HCT116 (cell line): ENCODE measurements at regions not wholly inside any gene's neighbourhood (a gene's known extent, or its start where the extent isn't known, plus 50 kb on each side); places are given as distances from the start of the nearest gene placed in this dataset.

Experiments used
- ATAC-seq: fragments of 200-7000 bp; cut with Tn5 transposase; 2 replicates; pipeline ENCODE4 v1.9.1; 2020; ENCODE audit warnings: mild to moderate bottlenecking, moderate library complexity
- BruUV-seq: library from RNA; stranded (reverse); fragments of 400-500 nt; replicated peaks from 2 replicates; lab custom pipeline; 2021; lab: Mats Ljungman, UMichigan
- CTCF ChIA-PET: fragments of 300-600 bp; sonication (Branson Sonifier 250); formaldehyde crosslinking; loops from one replicate; lab custom pipeline; 2021; ENCODE audit warnings: antibody characterized with exemption; lab: Charles Lee
- POLR2A ChIA-PET: fragments of 300-600, 350-600 bp; sonication (Branson Sonifier 250); formaldehyde crosslinking; loops from one replicate; lab custom pipeline; 2021; ENCODE audit warnings: antibody characterized with exemption; lab: Charles Lee
- RAD21 ChIA-PET, 2 experiments: fragments of 300-600 bp; sonication (Branson Sonifier 250); formaldehyde crosslinking; loops; one replicate each; lab custom pipeline; 2023; ENCODE audit warnings: low total read pairs in 2 of 2; ENCODE audit not compliant: uncharacterized antibody in 2 of 2, unreplicated experiment in 2 of 2, low non-redundant PET in 1 of 2; lab: Charles Lee
- DNase-seq: peaks from one replicate; pipeline ENCODE4 v3.0.0-alpha.2; 2010; ENCODE audit warnings: low read depth, low spot score
- H2AFZ ChIP-seq: fragments of 200-600 bp; shearing (Covaris generic), sonication (generic); 2 replicates; pipeline ENCODE4 v1.6.1; 2017; ENCODE audit warnings: low read depth, mixed run types, mixed read lengths, antibody characterized with exemption, low read length; ENCODE audit not compliant: poor library complexity, severe bottlenecking
- H3K27ac ChIP-seq: 2 replicates; pipeline ENCODE4 v1.5.1; 2012; ENCODE audit warnings: low read depth, low read length
- H3K27me3 ChIP-seq: fragments of 200-600 bp; sonication (generic); 2 replicates; pipeline ENCODE4 v1.6.1; 2016; ENCODE audit warnings: mixed run types, low read length, mixed read lengths; ENCODE audit not compliant: insufficient read depth
- H3K36me3 ChIP-seq, 2 experiments: fragments of 200-500 bp in 1 of 2; fragments of 200-600 bp in 1 of 2; sonication (Bioruptor generic) in 1 of 2; sonication (generic) in 1 of 2; 2 replicates each; pipeline versions ENCODE4 v1.5.1 to v1.6.1; 2014 to 2016; ENCODE audit warnings: low read length in 2 of 2, inconsistent platforms in 1 of 2, mixed read lengths in 1 of 2, mixed run types in 1 of 2; ENCODE audit not compliant: insufficient read depth in 2 of 2, control insufficient read depth in 1 of 2
- H3K4me1 ChIP-seq, 2 experiments: fragments of 200-600 bp in 1 of 2; sonication (generic) in 1 of 2; 2 replicates each; pipeline versions ENCODE4 v1.5.1 to v1.6.1; 2012 to 2017; ENCODE audit warnings: low read length in 2 of 2, inconsistent platforms in 1 of 2, mild to moderate bottlenecking in 1 of 2, mixed read lengths in 1 of 2, mixed run types in 1 of 2, moderate library complexity in 1 of 2; ENCODE audit not compliant: insufficient read depth in 2 of 2, control insufficient read depth in 1 of 2
- H3K4me2 ChIP-seq: fragments of 200-600 bp; sonication (generic); 2 replicates; pipeline ENCODE4 v1.6.1; 2017; ENCODE audit warnings: mixed run types, low read length, mixed read lengths
- H3K4me3 ChIP-seq, 2 experiments: fragments of 200-600 bp in 1 of 2; sonication (generic) in 1 of 2; replicated peaks in 1 of 2; 2 replicates each; pipeline ENCODE4 v1.5.1; 2011 to 2016; ENCODE audit warnings: low read length in 2 of 2, control low read depth in 1 of 2, low read depth in 1 of 2, mild to moderate bottlenecking in 1 of 2, mixed read lengths in 1 of 2, mixed run types in 1 of 2
- H3K79me2 ChIP-seq: fragments of 200-600 bp; sonication (generic); 2 replicates; pipeline ENCODE4 v1.6.1; 2017; ENCODE audit warnings: mild to moderate bottlenecking, mixed run types, low read length, moderate library complexity, mixed read lengths; ENCODE audit not compliant: insufficient read depth
- H3K9ac ChIP-seq: fragments of 200-600 bp; sonication (generic); 2 replicates; pipeline ENCODE4 v1.6.1; 2016; ENCODE audit warnings: low read length, mixed read lengths
- H3K9me2 ChIP-seq: fragments of 200-600 bp; sonication (generic), shearing (Covaris generic); 2 replicates; pipeline ENCODE4 v1.6.1; 2017; ENCODE audit warnings: mixed run types, mild to moderate bottlenecking, moderate library complexity; ENCODE audit not compliant: insufficient read depth
- H3K9me3 ChIP-seq, 2 experiments: fragments of 200-500 bp in 1 of 2; fragments of 200-600 bp in 1 of 2; sonication (Bioruptor generic) in 1 of 2; sonication (generic) in 1 of 2; 2 replicates each; pipeline ENCODE4 v1.6.1; 2014 to 2017; ENCODE audit warnings: low read length in 2 of 2, mixed read lengths in 2 of 2, inconsistent platforms in 1 of 2, low read depth in 1 of 2, mild to moderate bottlenecking in 1 of 2, mixed run types in 1 of 2, moderate library complexity in 1 of 2; ENCODE audit not compliant: control insufficient read depth in 1 of 2, insufficient read depth in 1 of 2
- H4K20me1 ChIP-seq: fragments of 200-600 bp; sonication (generic), shearing (Covaris generic); 2 replicates; pipeline ENCODE4 v1.6.1; 2017; ENCODE audit warnings: mixed run types, mild to moderate bottlenecking, moderate library complexity; ENCODE audit not compliant: insufficient read depth
- EGR1 ChIP-seq: IDR thresholded peaks from 2 replicates; pipeline ENCODE4 v1.6.1; 2012; ENCODE audit warnings: low read depth
- ELF1 ChIP-seq: IDR thresholded peaks from 2 replicates; pipeline ENCODE4 v1.6.1; 2012; ENCODE audit warnings: low read depth, borderline replicate concordance
- EZH2 ChIP-seq: fragments of 200-600 bp; sonication (generic); IDR thresholded peaks from 2 replicates; pipeline ENCODE4 v1.6.1; 2017; ENCODE audit warnings: antibody characterized with exemption, mixed run types
- EZH2phosphoT487 ChIP-seq: fragments of 200-600 bp; IDR thresholded peaks from 2 replicates; pipeline ENCODE4 v1.6.1; 2018; ENCODE audit warnings: antibody characterized with exemption, borderline replicate concordance
- FOSL1 ChIP-seq: IDR thresholded peaks from 2 replicates; pipeline ENCODE4 v1.6.1; 2012; ENCODE audit warnings: low read depth
- JUND ChIP-seq: IDR thresholded peaks from 2 replicates; pipeline ENCODE4 v1.6.1; 2012
- MAX ChIP-seq: IDR thresholded peaks from 2 replicates; pipeline ENCODE4 v1.6.1; 2012
- POLR2A ChIP-seq: IDR thresholded peaks from 2 replicates; pipeline ENCODE4 v1.7.0; 2011; ENCODE audit warnings: borderline replicate concordance; ENCODE audit not compliant: insufficient read depth, insufficient read length; ENCODE audit errors: extremely low read depth
- RAD21 ChIP-seq: IDR thresholded peaks from 2 replicates; pipeline ENCODE4 v1.6.1; 2012; ENCODE audit warnings: low read depth, mild to moderate bottlenecking
- SIN3A ChIP-seq: IDR thresholded peaks from 2 replicates; pipeline ENCODE4 v1.6.1; 2012; ENCODE audit warnings: low read depth
- SRF ChIP-seq: IDR thresholded peaks from 2 replicates; pipeline ENCODE4 v1.6.1; 2012; ENCODE audit warnings: low read depth
- ZBTB33 ChIP-seq: IDR thresholded peaks from 2 replicates; pipeline ENCODE4 v1.6.1; 2011; ENCODE audit warnings: mild to moderate bottlenecking, low read length, moderate library complexity; ENCODE audit not compliant: insufficient replicate concordance; ENCODE audit errors: extremely low read depth
- ZNF274 ChIP-seq: fragments of 200-500 bp; sonication (Bioruptor generic); IDR thresholded peaks from 2 replicates; pipeline ENCODE4 v1.6.1; 2014; ENCODE audit warnings: mild to moderate bottlenecking, low read depth, low read length, inconsistent platforms
- intact Hi-C: fragments of 100-400 bp; cut with micrococcal nuclease; formaldehyde crosslinking; loops from 2 replicates; pipeline ENCODE4 v1.10.0; 2022

GRCh38 chr12:84660139-84660538 is 252.5 kb downstream of the SLC6A15 start:
- Histone ChIP-seq H3K9ac (no peak overlapping the region), H2AFZ (no peak overlapping the region), H3K27ac (no peak overlapping the region), H3K4me3 (no peak overlapping the region), H3K9me2 (no peaks in the 10 kb centered on the region), H3K79me2 (no peaks in the 10 kb centered on the region), H3K9me3 (no peaks in the 10 kb centered on the region), H3K27me3 (no peaks in the 10 kb centered on the region), H3K4me2 (no peak overlapping the region), H4K20me1 (no peaks in the 10 kb centered on the region), H3K36me3 (no peaks in the 10 kb centered on the region), H3K4me1 (no peaks in the 10 kb centered on the region)
- ChIA-PET RAD21 (no interaction called here), CTCF (no interaction called here), POLR2A (no interaction called here)
- ATAC-seq (no peak), DNase-seq (no peak)
- BruUV-seq: no TSS peak
- TF ChIP-seq EGR1: no peak
- no peak for TF ChIP-seq ZBTB33
- no peak for TF ChIP-seq EZH2
- no peak for TF ChIP-seq SIN3A
- no peak for TF ChIP-seq MAX
- no peak for TF ChIP-seq ZNF274
- TF ChIP-seq SRF: no peak
- no peak for TF ChIP-seq EZH2phosphoT487
- no peak for TF ChIP-seq POLR2A
- TF ChIP-seq ELF1: no peak
- no peak for TF ChIP-seq RAD21
- no peak for TF ChIP-seq FOSL1
- no peak for TF ChIP-seq JUND
- intact Hi-C loops: no loop called here
